ENCODE measurements at regions not wholly inside any gene's neighbourhood (a gene's known extent, or its start where the extent isn't known, plus 50 kb on each side); places are given as distances from the start of the nearest gene placed in this dataset.

DNA sequence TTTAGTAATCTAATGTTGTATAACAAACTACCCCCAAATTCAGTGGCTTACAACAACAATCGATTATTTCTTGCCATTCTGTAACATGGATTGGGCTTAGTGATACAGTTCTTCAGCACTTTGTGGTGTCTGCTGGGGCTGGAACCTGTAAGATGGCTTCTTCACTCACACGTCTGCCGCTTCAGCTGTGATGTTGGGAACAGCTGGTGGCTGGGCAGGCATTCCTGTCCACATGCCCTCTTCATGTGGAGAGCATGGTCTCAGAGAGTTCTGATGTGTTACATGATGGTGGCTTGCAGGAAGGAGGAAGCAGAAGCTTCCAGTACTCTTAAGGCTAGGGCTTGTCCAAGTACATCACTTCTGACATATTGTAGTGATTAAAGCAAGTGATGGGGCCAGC is 276.9 kb downstream of the PTBP2 start:
- no peak for DNase-seq

DNA sequence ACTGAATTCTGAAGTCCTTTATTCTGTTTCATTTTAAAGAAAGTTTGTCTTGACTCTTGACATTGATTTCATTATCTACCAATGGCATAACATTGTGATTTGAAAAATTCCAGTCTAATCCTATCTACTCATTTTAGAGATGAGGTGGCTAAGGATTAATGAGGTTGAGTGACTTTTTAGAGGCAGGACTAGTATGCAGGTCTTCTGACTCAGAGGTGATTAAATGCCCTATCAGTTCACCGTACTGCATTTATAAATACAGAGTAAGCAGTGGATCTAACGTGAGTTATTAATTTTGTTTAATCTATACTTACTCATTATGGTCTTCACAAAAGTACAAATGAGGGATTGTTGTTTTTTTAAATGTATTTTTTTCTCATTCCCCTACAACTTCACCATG is 277.6 kb downstream of the PTBP2 start:
- no peak for DNase-seq

- DNase-seq = no peak
Observed at GRCh38 chr1:97004054-97004453, 282.5 kb downstream of the PTBP2 start.

DNA sequence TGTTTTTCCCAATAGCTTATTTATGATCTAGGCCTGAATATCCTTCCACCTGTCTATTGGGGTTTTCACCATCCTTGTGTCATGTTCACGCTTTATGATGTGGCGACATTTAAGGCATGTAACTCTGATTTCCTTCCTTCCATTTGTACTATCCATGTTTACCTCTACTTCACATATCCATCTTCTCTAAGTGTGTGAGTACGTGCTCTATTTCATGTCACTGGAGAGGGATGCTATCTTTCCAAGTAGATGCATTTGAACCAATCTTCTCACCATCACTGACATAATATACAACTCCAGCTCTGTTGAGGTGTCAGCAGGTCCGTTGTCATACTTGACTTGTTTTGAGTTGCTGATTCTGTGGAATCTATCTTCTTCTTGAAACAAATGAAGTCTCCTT is 283.2 kb downstream of the PTBP2 start:
- DNase-seq = no peak

DNA sequence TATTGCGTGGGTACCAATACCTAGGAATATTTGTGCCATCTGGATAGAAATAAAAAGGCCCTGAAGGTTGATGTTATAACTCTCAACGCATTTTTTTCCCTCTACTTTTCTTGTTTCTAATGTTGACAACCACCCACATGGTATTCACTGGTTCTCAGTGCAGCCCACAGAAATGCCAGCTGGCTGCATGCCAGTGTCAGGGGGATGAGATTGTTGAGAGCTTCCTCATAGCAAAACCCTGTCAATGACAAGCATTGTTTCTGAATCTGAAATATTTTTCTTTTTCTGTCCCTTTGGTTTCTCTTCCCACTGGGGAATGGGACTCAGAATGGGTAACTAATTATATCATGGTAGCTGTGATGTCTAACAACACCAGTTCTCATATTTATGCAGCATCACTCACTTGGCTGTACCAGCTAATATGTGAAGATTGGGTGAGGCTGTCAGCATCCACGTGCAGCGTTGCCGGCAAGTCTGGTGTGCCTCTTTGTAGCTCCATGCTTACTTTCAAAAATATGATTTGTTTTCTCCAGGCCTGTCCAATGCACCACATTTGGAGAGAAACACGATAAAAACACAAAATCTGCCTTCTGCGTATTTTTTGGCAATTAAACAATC is 284.6 kb downstream of the PTBP2 start:
- no peak for DNase-seq

- DNase-seq = no peak
Observed at GRCh38 chr1:97007840-97008604, 286.4 kb downstream of the PTBP2 start.

DNA sequence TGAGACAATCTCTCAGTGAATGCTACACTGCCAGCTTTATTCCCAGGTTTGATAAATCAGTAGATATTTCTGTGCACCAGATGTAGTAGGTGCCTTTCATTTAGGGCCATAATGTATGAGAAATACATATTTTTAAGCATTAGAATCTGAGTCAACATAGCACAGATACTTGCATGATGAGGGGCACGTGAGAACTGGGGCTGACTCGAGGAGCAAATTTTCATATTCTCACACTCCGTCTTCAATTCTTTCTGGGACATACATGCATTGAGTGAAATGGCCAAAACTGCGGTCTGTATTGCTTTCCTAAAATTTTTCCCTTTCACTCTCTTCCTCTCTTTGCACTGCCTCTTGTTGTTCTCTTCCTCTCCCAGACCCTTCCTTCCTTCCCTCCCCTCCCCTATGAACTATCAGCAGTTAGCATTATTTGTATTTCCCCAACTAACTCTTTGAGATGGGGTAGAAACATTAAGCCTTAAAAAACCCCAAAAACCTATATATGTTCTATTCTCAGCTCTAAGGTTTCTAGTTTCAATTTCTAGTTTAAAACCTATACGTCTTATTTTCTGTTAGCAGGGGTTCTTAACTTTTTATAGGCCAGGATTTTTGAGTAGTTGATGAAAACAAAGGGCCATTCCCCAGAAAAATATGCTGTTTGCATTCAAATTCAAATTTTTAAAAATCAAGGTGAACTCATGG is 289.1 kb downstream of the PTBP2 start:
- no peak for DNase-seq

- DNase-seq = no peak
Observed at GRCh38 chr1:97013136-97013535, 291.6 kb downstream of the PTBP2 start.

- DNase-seq = no peak
Observed at GRCh38 chr1:97013941-97014340, 292.4 kb downstream of the PTBP2 start.

DNA sequence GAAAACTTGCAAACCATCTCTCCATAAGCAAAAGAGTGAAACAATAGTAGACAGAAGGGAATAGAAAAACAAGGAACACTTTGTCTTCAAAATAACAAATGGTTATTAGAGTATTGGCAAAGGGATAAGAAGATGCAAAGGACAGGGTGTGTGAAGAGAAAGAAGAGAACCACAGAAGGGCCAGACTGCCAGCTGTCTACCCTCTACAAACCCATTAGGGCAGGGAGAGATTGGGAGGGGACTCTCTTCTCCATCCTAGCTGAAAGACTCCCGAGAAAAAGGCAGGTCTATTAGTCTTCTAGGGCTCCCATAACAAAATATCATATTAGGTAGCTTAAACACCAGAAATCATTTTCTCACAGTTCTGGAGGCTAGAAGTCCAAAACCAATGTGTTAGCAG is 292.8 kb downstream of the PTBP2 start:
- DNase-seq = no peak

GRCh38 chr1:97017895-97018294 is 296.3 kb downstream of the PTBP2 start:
- no peak for DNase-seq
